SH-SY5Y (cell line): ENCODE measurements at regions not wholly inside any gene's neighbourhood (a gene's known extent, or its start where the extent isn't known, plus 50 kb on each side); places are given as distances from the start of the nearest gene placed in this dataset.

Experiments
- GATA2 ChIP-seq: IDR thresholded peaks from 2 replicates; pipeline ENCODE4 v1.6.1; 2011; ENCODE audit warnings: mild to moderate bottlenecking, low read depth, low read length
- GATA3 ChIP-seq: IDR thresholded peaks from 2 replicates; pipeline ENCODE4 v1.6.1; 2011; ENCODE audit warnings: low read depth, mild to moderate bottlenecking, low read length, moderate library complexity

GRCh38 chr2:195475336-195475735 is 181.7 kb upstream of the SLC39A10 start:
- no peak for TF ChIP-seq GATA3
- no peak for TF ChIP-seq GATA2
